Peyer's patch (tissue), 4 donors: ENCODE measurements at regions not wholly inside any gene's neighbourhood (a gene's known extent, or its start where the extent isn't known, plus 50 kb on each side); places are given as distances from the start of the nearest gene placed in this dataset.

ENCODE experiments used
- CTCF ChIP-seq, 6 experiments: fragments of 450-650 bp in 4 of 6; fragments of 200-600 bp in 2 of 6; sonication (generic) in 1 of 6; IDR thresholded peaks; one replicate each; pipeline ENCODE4 v1.5.1; 2017 to 2019; ENCODE audit warnings: antibody characterized with exemption in 6 of 6, mild to moderate bottlenecking in 3 of 6, moderate library complexity in 1 of 6
- POLR2A ChIP-seq, 2 donors: fragments of 450-650 bp; IDR thresholded peaks; one replicate each; pipeline ENCODE4 v1.5.1; 2017; ENCODE audit warnings: antibody characterized with exemption in 2 of 2, mild to moderate bottlenecking in 2 of 2, moderate library complexity in 2 of 2

- TF ChIP-seq CTCF (IDR thresholded peaks at IDR 0.05), result no peak
- no peak for TF ChIP-seq POLR2A (IDR thresholded peaks at IDR 0.05)
These were observed 160.0 kb upstream of the NCAM1 start for GRCh38 chr11:112801025-112801816.
